HEK293 (cell line): ENCODE measurements at regions not wholly inside any gene's neighbourhood (a gene's known extent, or its start where the extent isn't known, plus 50 kb on each side); places are given as distances from the start of the nearest gene placed in this dataset.

Experiments used
- CTCF ChIA-PET: fragments of 350-600 bp; formaldehyde crosslinking; extraction: SDS; loops from one replicate; lab custom pipeline; 2021; ENCODE audit warnings: antibody characterized with exemption; lab: Yijun Ruan, JAX
- POLR2A ChIA-PET: fragments of 300-600 bp; formaldehyde crosslinking; extraction: SDS; loops from one replicate; lab custom pipeline; 2020; ENCODE audit warnings: antibody characterized with exemption, inconsistent platforms; lab: Yijun Ruan, JAX
- H3K27ac ChIP-seq: fragments of 200-500 bp; sonication (Bioruptor generic); 2 replicates; pipeline ENCODE4 v1.5.1; 2014; ENCODE audit warnings: low read depth, low read length, control low read depth, inconsistent platforms; ENCODE audit errors: extremely low read depth
- H3K36me3 ChIP-seq, 2 experiments: fragments of 200-500 bp in 1 of 2; sonication (Bioruptor generic) in 1 of 2; 1 replicate in 1 of 2; 2 replicates in 1 of 2; pipeline ENCODE4 v1.5.1; 2014 to 2017; ENCODE audit warnings: inconsistent platforms in 2 of 2, low read length in 2 of 2; ENCODE audit not compliant: control insufficient read depth in 2 of 2, insufficient read depth in 1 of 2
- H3K4me1 ChIP-seq: fragments of 200-500 bp; sonication (Bioruptor generic); 2 replicates; pipeline ENCODE4 v1.5.1; 2014; ENCODE audit warnings: mild to moderate bottlenecking, low read length, inconsistent platforms; ENCODE audit not compliant: control insufficient read depth, insufficient read depth
- H3K4me3 ChIP-seq: 2 replicates; pipeline ENCODE4 v1.5.1; 2011; ENCODE audit warnings: low read depth, mild to moderate bottlenecking, control low read depth, low read length, moderate library complexity
- H3K9me3 ChIP-seq: fragments of 200-500 bp; sonication (Bioruptor generic); 2 replicates; pipeline ENCODE4 v1.5.1; 2014; ENCODE audit warnings: low read depth, low read length, inconsistent platforms; ENCODE audit not compliant: control insufficient read depth, insufficient read depth
- AEBP2 ChIP-seq: fragments of 450-650 bp; formaldehyde crosslinking; IDR thresholded peaks from 2 replicates; pipeline ENCODE4 v1.5.1; 2016; ENCODE audit warnings: missing biosample characterization, missing genetic modification characterization, borderline replicate concordance
- IKZF3 ChIP-seq: fragments of 450-650 bp; IDR thresholded peaks from 2 replicates; pipeline ENCODE4 v1.5.0; 2018; ENCODE audit warnings: missing biosample characterization, mild to moderate bottlenecking, missing genetic modification characterization, moderate library complexity
- KLF16 ChIP-seq: fragments of 450-650 bp; formaldehyde crosslinking; IDR thresholded peaks from 2 replicates; pipeline ENCODE4 v1.5.1; 2017; ENCODE audit warnings: missing biosample characterization, missing genetic modification characterization
- PRDM10 ChIP-seq: fragments of 450-650 bp; formaldehyde crosslinking; IDR thresholded peaks from 2 replicates; pipeline ENCODE4 v1.5.1; 2016; ENCODE audit warnings: missing biosample characterization, missing genetic modification characterization
- SALL2 ChIP-seq: fragments of 450-650 bp; formaldehyde crosslinking; IDR thresholded peaks from 2 replicates; pipeline ENCODE4 v1.5.0; 2017; ENCODE audit warnings: missing biosample characterization, mild to moderate bottlenecking, missing genetic modification characterization, borderline replicate concordance
- SCRT1 ChIP-seq: fragments of 450-650 bp; formaldehyde crosslinking; IDR thresholded peaks from 2 replicates; pipeline ENCODE4 v1.5.1; 2016; ENCODE audit warnings: missing biosample characterization, missing genetic modification characterization, borderline replicate concordance
- ZBTB49 ChIP-seq: fragments of 450-650 bp; formaldehyde crosslinking; IDR thresholded peaks from 2 replicates; pipeline ENCODE4 v1.5.1; 2016; ENCODE audit warnings: missing biosample characterization, missing genetic modification characterization, low read depth
- ZFHX2 ChIP-seq: fragments of 450-650 bp; formaldehyde crosslinking; conservative IDR thresholded peaks from 2 replicates; pipeline ENCODE4 v1.5.1; 2016; ENCODE audit warnings: missing biosample characterization, missing genetic modification characterization
- ZNF138 ChIP-seq: fragments of 450-650 bp; formaldehyde crosslinking; IDR thresholded peaks from 2 replicates; pipeline ENCODE4 v1.5.1; 2016; ENCODE audit warnings: missing biosample characterization, missing genetic modification characterization, borderline replicate concordance
- ZNF169 ChIP-seq: fragments of 450-650 bp; formaldehyde crosslinking; IDR thresholded peaks from 2 replicates; pipeline ENCODE4 v1.5.1; 2016; ENCODE audit warnings: missing biosample characterization, missing genetic modification characterization
- ZNF184 ChIP-seq: fragments of 450-650 bp; IDR thresholded peaks from 2 replicates; pipeline ENCODE4 v1.5.1; 2018; ENCODE audit warnings: missing biosample characterization, mild to moderate bottlenecking, missing genetic modification characterization
- ZNF202 ChIP-seq: fragments of 450-650 bp; formaldehyde crosslinking; IDR thresholded peaks from 2 replicates; pipeline ENCODE4 v1.5.1; 2016; ENCODE audit warnings: missing biosample characterization, missing genetic modification characterization, borderline replicate concordance
- ZNF341 ChIP-seq: fragments of 450-650 bp; formaldehyde crosslinking; IDR thresholded peaks from 2 replicates; pipeline ENCODE4; 2016; ENCODE audit warnings: low read depth, missing biosample characterization, missing genetic modification characterization
- ZNF354C ChIP-seq: fragments of 450-650 bp; formaldehyde crosslinking; IDR thresholded peaks from 2 replicates; pipeline ENCODE4 v1.5.1; 2016; ENCODE audit warnings: missing biosample characterization, missing genetic modification characterization, low read depth, borderline replicate concordance
- ZNF391 ChIP-seq: fragments of 450-650 bp; formaldehyde crosslinking; IDR thresholded peaks from 2 replicates; pipeline ENCODE4 v1.5.1; 2016; ENCODE audit warnings: low read depth, missing biosample characterization, missing genetic modification characterization, borderline replicate concordance
- ZNF473 ChIP-seq: fragments of 450-650 bp; formaldehyde crosslinking; IDR thresholded peaks from 2 replicates; pipeline ENCODE4 v1.5.1; 2017; ENCODE audit warnings: missing biosample characterization, missing genetic modification characterization
- ZNF514 ChIP-seq: fragments of 450-650 bp; formaldehyde crosslinking; IDR thresholded peaks from 2 replicates; pipeline ENCODE4 v1.5.1; 2016; ENCODE audit warnings: missing biosample characterization, missing genetic modification characterization
- ZNF530 ChIP-seq: fragments of 450-650 bp; formaldehyde crosslinking; IDR thresholded peaks from 2 replicates; pipeline ENCODE4 v1.5.1; 2016; ENCODE audit warnings: low read depth, missing biosample characterization, missing genetic modification characterization
- ZNF600 ChIP-seq: fragments of 450-650 bp; formaldehyde crosslinking; IDR thresholded peaks from 2 replicates; pipeline ENCODE4 v1.5.1; 2016; ENCODE audit warnings: missing biosample characterization, missing genetic modification characterization
- ZNF610 ChIP-seq: fragments of 450-650 bp; formaldehyde crosslinking; IDR thresholded peaks from 2 replicates; pipeline ENCODE4 v1.5.1; 2016; ENCODE audit warnings: missing biosample characterization, missing genetic modification characterization, borderline replicate concordance
- ZNF660 ChIP-seq: fragments of 450-650 bp; IDR thresholded peaks from 2 replicates; pipeline ENCODE4 v1.5.1; 2018; ENCODE audit warnings: missing biosample characterization, mild to moderate bottlenecking, missing genetic modification characterization
- ZNF704 ChIP-seq: fragments of 450-650 bp; formaldehyde crosslinking; IDR thresholded peaks from 2 replicates; pipeline ENCODE4 v1.5.1; 2016; ENCODE audit warnings: missing biosample characterization, missing genetic modification characterization
- ZNF777 ChIP-seq: fragments of 450-650 bp; formaldehyde crosslinking; IDR thresholded peaks from 2 replicates; pipeline ENCODE4 v1.5.1; 2017; ENCODE audit warnings: missing biosample characterization, missing genetic modification characterization, borderline replicate concordance

GRCh38 chr5:3362606-3362910, 233.1 kb upstream of the IRX1 start (continued):
- no peak for TF ChIP-seq ZNF704
- no peak for TF ChIP-seq KLF16 (tag by site-specific recombination)
- TF ChIP-seq ZNF777 (tag by site-specific recombination) = no peak
- no peak for TF ChIP-seq ZNF184 (tag by site-specific recombination)
- no peak for TF ChIP-seq ZNF530 (tag by site-specific recombination)
- TF ChIP-seq ZNF473 (tag by site-specific recombination) = no peak
- no peak for TF ChIP-seq ZNF391

- no peaks in the 10 kb centered on the region for H3K4me1 ChIP-seq
- TF ChIP-seq SALL2 (tag by site-specific recombination) (no peak), ZNF169 (no peak), AEBP2 (tag by site-specific recombination) (no peak), ZNF202 (tag by site-specific recombination) (no peak), ZNF514 (no peak), PRDM10 (tag by site-specific recombination) (no peak), ZFHX2 (tag by site-specific recombination) (no peak), ZNF341 (no peak), IKZF3 (tag by site-specific recombination) (no peak), ZNF138 (tag by site-specific recombination) (no peak), SCRT1 (tag by site-specific recombination) (no peak), ZBTB49 (tag by site-specific recombination) (no peak), ZNF354C (tag by site-specific recombination) (no peak), ZNF660 (no peak), ZNF600 (no peak), ZNF610 (tag by site-specific recombination) (no peak)
- POLR2A ChIA-PET = no interaction called here
- H3K27ac ChIP-seq = no peak overlapping the region
- H3K4me3 ChIP-seq = no peak overlapping the region
- H3K36me3 ChIP-seq = no peaks in the 10 kb centered on the region
- CTCF ChIA-PET = no interaction called here
- no peaks in the 10 kb centered on the region for H3K9me3 ChIP-seq
These were observed 233.6 kb upstream of the IRX1 start for GRCh38 chr5:3361811-3362605.
